ENCODE measurements at regions not wholly inside any gene's neighbourhood (a gene's known extent, or its start where the extent isn't known, plus 50 kb on each side); places are given as distances from the start of the nearest gene placed in this dataset.
"Not testable (repeated sequence)": the region's sequence is repeated elsewhere in the genome, so short reads cannot be mapped to it uniquely, and the experiment has no call there.

GRCh38 chr7:137127806-137128205 is 215.7 kb downstream of the PTN start:
- POLR2A ChIA-PET = no interaction called here
- DNase-seq (ENCODE audit: extremely low spot score) = no peak
- no peak for TF ChIP-seq ARNT (IDR thresholded peaks at IDR 0.05)
- no peak for TF ChIP-seq SUZ12 (IDR thresholded peaks at IDR 0.05)
- no peak for TF ChIP-seq FOXK2 (IDR thresholded peaks at IDR 0.05)
- no peak for TF ChIP-seq CTBP1 (IDR thresholded peaks at IDR 0.05; ENCODE audit: borderline replicate concordance)
- no peak for TF ChIP-seq BHLHE40 (IDR thresholded peaks at IDR 0.05; ENCODE audit: borderline replicate concordance)
- TF ChIP-seq FOXM1 (IDR thresholded peaks at IDR 0.05; ENCODE audit: borderline replicate concordance) = no peak
- TF ChIP-seq LEF1 (IDR thresholded peaks at IDR 0.05; ENCODE audit: borderline replicate concordance) = no peak
- TF ChIP-seq SP1 (IDR thresholded peaks at IDR 0.05) = no peak
- TF ChIP-seq ZNF384 (IDR thresholded peaks at IDR 0.05) = no peak
- no peak for TF ChIP-seq L3MBTL2 (conservative IDR thresholded peaks at IDR 0.05)
- TF ChIP-seq PKNOX1 (IDR thresholded peaks at IDR 0.05) = no peak
- CTCF ChIA-PET = no interaction called here

- no peak for DNase-seq (ENCODE audit: extremely low spot score)
- TF ChIP-seq TARDBP (IDR thresholded peaks at IDR 0.05) (no peak), FOXA1 (IDR thresholded peaks at IDR 0.05) (no peak), CTBP1 (IDR thresholded peaks at IDR 0.05; ENCODE audit: borderline replicate concordance) (no peak), NFRKB (IDR thresholded peaks at IDR 0.05) (no peak), SP1 (IDR thresholded peaks at IDR 0.05) (no peak), LEF1 (IDR thresholded peaks at IDR 0.05; ENCODE audit: borderline replicate concordance) (no peak)
- CTCF ChIA-PET = no interaction called here
- POLR2A ChIA-PET = no interaction called here
These were observed 216.5 kb downstream of the PTN start for GRCh38 chr7:137127058-137127457.

- TF ChIP-seq BHLHE40 (IDR thresholded peaks at IDR 0.05; ENCODE audit: borderline replicate concordance) (no peak), LEF1 (IDR thresholded peaks at IDR 0.05; ENCODE audit: borderline replicate concordance) (no peak), FOXK2 (IDR thresholded peaks at IDR 0.05) (no peak), PKNOX1 (IDR thresholded peaks at IDR 0.05) (no peak), TARDBP (IDR thresholded peaks at IDR 0.05) (no peak), ZNF384 (IDR thresholded peaks at IDR 0.05) (no peak), NFRKB (IDR thresholded peaks at IDR 0.05) (no peak), FOXA1 (IDR thresholded peaks at IDR 0.05) (no peak)
- CTCF ChIA-PET = no interaction called here
- no peak for DNase-seq (ENCODE audit: extremely low spot score)
- POLR2A ChIA-PET = no interaction called here
These were observed 221.4 kb downstream of the PTN start for GRCh38 chr7:137122145-137122544.

- DNase-seq (ENCODE audit: extremely low spot score) = no peak
- ChIA-PET POLR2A (no interaction called here), CTCF (no interaction called here)
- no peak for TF ChIP-seq ARNT (IDR thresholded peaks at IDR 0.05)
- TF ChIP-seq BHLHE40 (IDR thresholded peaks at IDR 0.05; ENCODE audit: borderline replicate concordance) = no peak
- TF ChIP-seq ELF4 (IDR thresholded peaks at IDR 0.05) = no peak
- TF ChIP-seq L3MBTL2 (conservative IDR thresholded peaks at IDR 0.05) = no peak
- no peak for TF ChIP-seq PKNOX1 (IDR thresholded peaks at IDR 0.05)
These were observed 222.8 kb downstream of the PTN start for GRCh38 chr7:137120690-137121089.

- CTCF ChIA-PET = no interaction called here
- TF ChIP-seq BHLHE40 (IDR thresholded peaks at IDR 0.05; ENCODE audit: borderline replicate concordance) (no peak), FOXA1 (IDR thresholded peaks at IDR 0.05) (no peak), TARDBP (IDR thresholded peaks at IDR 0.05) (no peak), PKNOX1 (IDR thresholded peaks at IDR 0.05) (no peak), ARNT (IDR thresholded peaks at IDR 0.05) (no peak), CTBP1 (IDR thresholded peaks at IDR 0.05; ENCODE audit: borderline replicate concordance) (no peak), FOXK2 (IDR thresholded peaks at IDR 0.05) (no peak), ELF4 (IDR thresholded peaks at IDR 0.05) (no peak), SUZ12 (IDR thresholded peaks at IDR 0.05) (no peak), ZNF384 (IDR thresholded peaks at IDR 0.05) (no peak), L3MBTL2 (conservative IDR thresholded peaks at IDR 0.05) (no peak), HDGF (IDR thresholded peaks at IDR 0.05; ENCODE audit: borderline replicate concordance) (no peak), SP1 (IDR thresholded peaks at IDR 0.05) (no peak)
- POLR2A ChIA-PET = no interaction called here
- DNase-seq (ENCODE audit: extremely low spot score) = no peak
These were observed 233.0 kb downstream of the PTN start for GRCh38 chr7:137110535-137110934.

- ChIA-PET POLR2A (no interaction called here), CTCF (no interaction called here)
- DNase-seq (ENCODE audit: extremely low spot score) = no peak
- TF ChIP-seq SP1 (IDR thresholded peaks at IDR 0.05) = no peak
- TF ChIP-seq ELF4 (IDR thresholded peaks at IDR 0.05) = no peak
These were observed 233.4 kb downstream of the PTN start for GRCh38 chr7:137110091-137110509.

- POLR2A ChIA-PET; CTCF ChIA-PET; DNase-seq (ENCODE audit: extremely low spot score): not testable (repeated sequence)
These were observed 235.7 kb downstream of the PTN start for GRCh38 chr7:137107802-137108201.

GRCh38 chr7:137103526-137103925 is 235.1 kb downstream of the CHRM2 start:
- CTCF ChIA-PET; POLR2A ChIA-PET; DNase-seq (ENCODE audit: extremely low spot score): not testable (repeated sequence)

Measured in HEK293T (cell line).